GM21619 (cell line): ENCODE measurements at regions not wholly inside any gene's neighbourhood (a gene's known extent, or its start where the extent isn't known, plus 50 kb on each side); places are given as distances from the start of the nearest gene placed in this dataset.

Experiments used
- ATAC-seq: cut with Tn5 transposase; IDR thresholded peaks from one replicate; pipeline ENCODE4 v1.9.1; 2021; ENCODE audit not compliant: unreplicated experiment

- no peak for ATAC-seq
These were observed 112.1 kb upstream of the CDK1 start for GRCh38 chr10:60666221-60666620.

- no peak for ATAC-seq
These were observed 113.4 kb upstream of the CDK1 start for GRCh38 chr10:60664859-60665258.

DNA sequence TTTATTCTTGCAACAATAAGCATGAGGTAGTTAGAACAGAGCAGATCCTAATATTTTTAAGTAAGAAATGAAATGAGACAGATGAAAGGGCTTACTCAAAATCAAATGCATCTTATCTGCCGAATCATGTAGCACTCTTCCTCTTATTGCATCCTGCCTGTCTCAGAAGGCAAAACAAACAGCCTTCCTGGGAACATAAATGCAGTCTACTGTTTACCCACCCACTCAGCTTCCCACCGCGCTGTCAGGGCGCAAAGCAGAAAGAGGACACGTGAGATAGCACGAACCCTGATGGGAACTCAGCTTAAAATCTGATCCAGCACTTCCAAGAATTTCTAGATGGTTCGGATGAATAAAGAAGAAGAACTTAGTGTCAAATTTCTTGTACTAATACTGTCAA lies 114.4 kb upstream of the CDK1 start:
- no peak for ATAC-seq

- no peak for ATAC-seq
These were observed 115.2 kb upstream of the CDK1 start for GRCh38 chr10:60662917-60663614.

GRCh38 chr10:60661637-60662036 lies 116.6 kb upstream of the CDK1 start:
- ATAC-seq, result no peak

- ATAC-seq, result no peak
These were observed 117.7 kb upstream of the CDK1 start for GRCh38 chr10:60660625-60661024.

DNA sequence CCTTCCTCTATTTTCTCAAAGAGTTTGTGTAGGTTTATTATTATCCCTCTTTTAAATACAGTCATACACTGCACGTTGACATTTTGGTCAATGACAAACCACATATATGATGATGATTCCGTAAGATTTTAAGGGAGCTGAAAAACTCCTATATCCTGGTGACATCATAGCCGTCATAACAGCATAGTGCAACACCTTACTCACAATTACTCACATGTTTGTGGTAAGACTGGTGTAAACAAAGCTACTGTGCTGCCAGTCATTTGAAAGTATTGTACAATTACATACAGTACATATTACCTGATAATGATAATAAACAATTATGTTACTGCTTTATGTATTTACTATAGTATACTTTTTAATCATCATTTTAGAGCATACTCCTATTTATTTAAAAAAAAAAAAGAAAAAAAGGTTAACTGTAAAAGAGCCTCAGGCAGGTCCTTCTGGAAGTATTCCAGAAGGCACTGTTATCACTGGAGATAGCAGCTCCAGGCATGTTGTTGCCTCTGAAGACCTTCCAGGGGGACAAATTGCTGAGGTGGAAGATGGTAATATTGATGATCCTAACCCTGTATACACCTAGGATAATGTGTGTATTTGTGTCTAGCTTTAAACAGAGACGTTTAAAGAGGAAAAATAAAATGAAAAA lies 123.3 kb upstream of the CDK1 start:
- ATAC-seq, result no peak

DNA sequence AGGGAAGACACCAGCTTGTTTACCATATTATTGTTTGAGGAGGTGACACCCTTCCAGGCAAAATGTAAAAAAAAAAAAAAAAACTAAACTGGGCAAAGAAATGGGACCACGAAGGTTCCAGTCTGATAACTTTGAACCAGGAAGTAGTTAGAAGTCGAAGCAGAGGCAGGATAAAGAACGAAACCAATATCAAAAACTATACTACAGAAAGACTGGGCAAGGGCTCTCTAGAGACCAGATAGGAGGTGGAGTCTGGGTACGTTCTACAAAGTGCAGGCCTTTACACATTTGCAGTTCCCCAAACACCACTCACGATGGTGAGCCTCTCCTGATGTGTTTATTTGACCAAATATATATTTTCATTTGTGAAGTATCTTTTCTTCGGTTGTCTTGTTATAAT lies 125.7 kb upstream of the CDK1 start:
- ATAC-seq, result peak; percentile 98

DNA sequence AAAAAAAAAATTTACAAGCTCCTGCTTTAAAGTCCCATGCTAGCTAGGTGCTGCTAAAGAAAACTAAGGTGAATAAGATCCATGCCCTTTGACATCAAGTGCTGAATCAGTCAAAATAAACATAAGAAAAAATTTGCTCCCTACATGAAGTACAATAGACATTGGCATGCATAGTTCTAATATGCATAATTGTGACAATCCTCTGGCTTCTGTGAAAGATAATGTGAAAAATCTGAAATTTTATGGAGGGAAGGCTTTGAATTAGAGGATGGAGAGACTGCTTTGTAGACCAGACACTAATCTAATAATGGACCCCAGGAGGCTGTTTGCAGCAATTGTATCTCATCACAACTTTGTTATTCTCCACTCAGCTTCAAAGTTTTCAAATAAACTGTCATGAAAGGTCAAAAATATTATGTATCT lies 127.9 kb upstream of the CDK1 start:
- no peak for ATAC-seq

- ATAC-seq, result no peak
These were observed 128.5 kb upstream of the CDK1 start for GRCh38 chr10:60649485-60650377.

GRCh38 chr10:60648761-60649160 lies 129.5 kb upstream of the CDK1 start:
- ATAC-seq, result no peak

- peak; percentile 59 for ATAC-seq
These were observed 131.1 kb upstream of the CDK1 start for GRCh38 chr10:60646966-60647796.

- no peak for ATAC-seq
These were observed 132.3 kb upstream of the CDK1 start for GRCh38 chr10:60645980-60646379.

DNA sequence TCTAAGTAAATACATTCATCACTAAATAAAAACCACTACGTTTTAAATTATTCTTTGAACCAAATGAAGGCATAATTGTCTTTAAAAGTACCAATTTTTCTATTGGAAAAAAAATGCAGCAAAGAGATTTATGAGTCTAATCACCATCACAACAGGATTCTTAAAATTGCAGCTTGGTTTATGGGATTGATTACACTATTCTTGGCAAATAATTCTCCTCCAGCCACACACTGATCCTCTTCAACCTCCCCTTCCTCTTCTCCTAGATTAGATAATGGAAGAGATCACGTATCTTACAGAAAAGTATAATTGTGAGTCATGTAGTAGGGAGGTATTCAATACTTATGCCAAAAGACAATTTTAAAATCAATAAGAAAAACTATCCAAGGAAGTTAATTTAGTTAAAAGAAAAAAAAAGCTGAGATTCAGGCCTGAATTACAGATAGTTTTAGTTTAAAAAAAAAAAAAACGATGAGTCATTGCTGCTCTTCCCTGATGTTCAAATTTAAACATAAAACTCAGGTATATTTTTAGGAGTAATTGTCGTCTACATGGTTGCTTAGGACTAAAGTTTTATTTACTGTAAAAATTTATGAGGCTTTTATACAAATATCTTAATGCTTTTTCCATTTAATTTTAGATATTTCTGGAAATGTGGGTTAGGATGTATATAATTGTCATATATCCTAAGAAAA lies 133.7 kb upstream of the CDK1 start:
- no peak for ATAC-seq

DNA sequence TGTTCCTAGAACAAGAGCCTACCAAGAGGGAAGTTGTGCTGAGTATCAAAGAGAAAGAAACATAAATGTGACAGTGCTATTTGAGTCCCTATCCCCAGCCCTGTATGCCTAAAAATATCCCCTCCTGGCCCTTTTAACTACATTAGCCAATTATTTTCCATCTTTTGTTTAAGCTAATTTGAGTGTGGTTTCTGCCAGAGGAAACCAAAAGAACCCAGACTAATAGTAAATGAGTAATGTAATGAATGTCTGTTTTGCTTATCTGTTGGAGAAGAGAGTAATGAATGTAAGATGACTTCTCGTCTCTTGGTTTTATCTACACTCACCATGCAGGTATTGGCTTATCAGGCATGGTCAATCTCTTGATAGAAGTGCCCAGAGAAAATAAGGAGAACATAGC lies 134.4 kb upstream of the CDK1 start:
- ATAC-seq, result no peak

- no peak for ATAC-seq
These were observed 148.9 kb upstream of the CDK1 start for GRCh38 chr10:60629332-60629731.

- no peak for ATAC-seq
These were observed 150.2 kb upstream of the CDK1 start for GRCh38 chr10:60627778-60628748.

DNA sequence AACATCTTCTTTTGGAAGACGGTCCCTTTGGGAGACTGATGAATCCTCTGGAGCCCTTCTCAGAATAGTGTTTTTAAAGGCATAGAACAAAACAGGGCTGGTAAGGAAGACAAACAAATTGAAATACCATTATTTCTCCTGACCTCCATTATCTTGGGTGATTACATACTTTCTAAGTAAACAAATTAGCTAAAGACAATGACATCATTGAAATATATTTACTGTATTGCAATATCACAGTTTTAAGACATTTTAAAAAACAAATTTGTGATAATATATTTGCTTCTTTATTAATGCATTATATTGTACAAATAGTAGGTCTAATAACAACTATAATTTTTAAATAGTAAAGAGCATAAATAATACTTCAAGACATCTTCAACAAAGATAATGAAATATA lies 152.2 kb upstream of the CDK1 start:
- no peak for ATAC-seq

DNA sequence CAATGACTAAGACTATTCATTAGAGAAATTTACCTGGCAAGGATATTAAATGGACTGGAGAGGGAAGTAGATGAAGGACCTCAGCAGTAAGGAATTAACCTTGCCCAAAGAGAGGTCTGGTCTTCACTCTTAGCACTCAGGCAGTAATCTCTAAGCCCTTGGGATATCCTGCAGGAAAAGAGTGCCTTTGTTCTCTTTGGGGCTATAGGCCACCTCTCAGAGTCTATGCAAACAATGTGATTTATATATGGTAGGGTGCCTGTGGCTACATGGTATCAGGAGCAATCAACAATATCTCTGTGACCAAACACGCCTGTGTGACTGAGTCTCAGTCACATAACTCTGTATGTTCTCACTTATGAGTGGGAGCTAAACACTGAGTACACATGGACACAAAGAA lies 154.7 kb upstream of the CDK1 start:
- ATAC-seq, result no peak
